ENCODE measurements at regions not wholly inside any gene's neighbourhood (a gene's known extent, or its start where the extent isn't known, plus 50 kb on each side); places are given as distances from the start of the nearest gene placed in this dataset.

GRCh38 chr6:44034931-44035345, 92.3 kb downstream of the MRPL14 start (continued):
- TF ChIP-seq CREB5 (CRISPR knock-in tag; IDR thresholded peaks at IDR 0.05; ENCODE audit: low read depth) (no peak), ZFP30 (CRISPR knock-in tag; IDR thresholded peaks at IDR 0.05) (no peak), PPARA (CRISPR knock-in tag; IDR thresholded peaks at IDR 0.05; ENCODE audit: borderline replicate concordance) (no peak), ZNF8 (CRISPR knock-in tag; IDR thresholded peaks at IDR 0.05) (no peak)

- TF ChIP-seq CSDC2 (CRISPR knock-in tag; IDR thresholded peaks at IDR 0.05), result no peak
- no peak for TF ChIP-seq CREB5 (CRISPR knock-in tag; IDR thresholded peaks at IDR 0.05; ENCODE audit: low read depth)
- TF ChIP-seq SNAI2 (CRISPR knock-in tag; IDR thresholded peaks at IDR 0.05), result no peak
- TF ChIP-seq TSHZ2 (CRISPR knock-in tag; IDR thresholded peaks at IDR 0.05), result no peak
- no peak for TF ChIP-seq PATZ1 (CRISPR knock-in tag; IDR thresholded peaks at IDR 0.05; ENCODE audit: borderline replicate concordance)
- ATAC-seq, result no peak
These were observed 92.8 kb downstream of the MRPL14 start for GRCh38 chr6:44034391-44034861.

- TF ChIP-seq ARNTL (CRISPR knock-in tag; IDR thresholded peaks at IDR 0.05; ENCODE audit: borderline replicate concordance, low read depth) (no peak), POU6F1 (CRISPR knock-in tag; IDR thresholded peaks at IDR 0.05; ENCODE audit: borderline replicate concordance, low read depth) (no peak), ZFP3 (CRISPR knock-in tag; IDR thresholded peaks at IDR 0.05) (no peak), PATZ1 (CRISPR knock-in tag; IDR thresholded peaks at IDR 0.05; ENCODE audit: borderline replicate concordance) (no peak), TCF4 (CRISPR knock-in tag; IDR thresholded peaks at IDR 0.05; ENCODE audit: borderline replicate concordance) (no peak), GLIS3 (CRISPR knock-in tag; IDR thresholded peaks at IDR 0.05) (no peak), TSHZ2 (CRISPR knock-in tag; IDR thresholded peaks at IDR 0.05) (no peak), CSRNP3 (CRISPR knock-in tag; IDR thresholded peaks at IDR 0.05) (no peak), BACH2 (CRISPR knock-in tag; IDR thresholded peaks at IDR 0.05; ENCODE audit: borderline replicate concordance) (no peak), ZNF565 (CRISPR knock-in tag; conservative IDR thresholded peaks at IDR 0.05; ENCODE audit: low read depth) (no peak), CSDC2 (CRISPR knock-in tag; IDR thresholded peaks at IDR 0.05) (no peak)
- no peak for ATAC-seq
These were observed 96.3 kb downstream of the MRPL14 start for GRCh38 chr6:44030812-44031454.
